NCI-H2227 (cell line): ENCODE measurements at regions not wholly inside any gene's neighbourhood (a gene's known extent, or its start where the extent isn't known, plus 50 kb on each side); places are given as distances from the start of the nearest gene placed in this dataset.

ENCODE experiments used
- DNase-seq: peaks from one replicate; lab custom pipeline; 2025; ENCODE audit not compliant: unreplicated experiment; lab: John Stamatoyannopoulos, UW

DNA sequence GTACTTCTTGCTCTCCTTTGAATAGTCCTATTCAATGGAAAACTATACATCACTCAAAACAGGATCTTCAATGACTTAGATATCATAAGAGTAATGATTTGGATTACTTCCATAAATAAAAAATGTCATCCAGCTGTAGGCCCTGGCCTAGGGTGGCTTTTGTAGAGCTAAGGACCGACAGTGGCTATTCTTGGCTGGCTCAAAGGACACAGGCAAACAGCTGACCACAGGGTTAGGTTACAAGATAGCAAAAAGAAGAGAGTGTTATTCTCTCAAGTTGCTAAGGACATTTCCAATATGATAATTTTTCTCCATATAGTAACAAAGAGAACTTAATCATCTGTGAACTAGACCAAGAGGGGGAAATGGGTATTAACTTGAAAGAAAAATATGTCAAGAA, 495.1 kb downstream of the PLPP3 start:
- no peak for DNase-seq

- DNase-seq: no peak
Observed at GRCh38 chr1:56081736-56082135, 497.6 kb downstream of the PLPP3 start.

GRCh38 chr1:56081173-56081572, 498.2 kb downstream of the PLPP3 start:
- DNase-seq: no peak

- no peak for DNase-seq
Observed at GRCh38 chr1:56080123-56080522, 499.2 kb downstream of the PLPP3 start.

DNA sequence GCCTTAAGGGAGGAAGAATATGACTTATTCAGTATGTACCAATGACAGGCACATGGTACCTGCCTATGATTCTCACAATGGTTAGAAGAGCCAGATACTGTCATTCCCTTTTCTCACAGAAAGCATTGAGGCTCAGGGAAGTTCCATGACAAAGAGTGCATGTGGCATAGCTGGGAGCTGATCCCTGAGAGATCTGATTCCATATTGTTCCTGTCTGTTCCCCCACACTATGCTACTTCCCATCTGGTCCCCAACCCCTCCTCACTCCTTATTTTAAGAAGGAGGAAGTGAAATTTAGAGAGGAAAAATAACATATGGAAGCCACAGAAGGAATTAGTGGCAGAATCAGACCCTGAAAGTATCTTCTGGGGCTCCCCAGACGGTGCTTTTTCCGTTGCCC, 500.0 kb downstream of the PLPP3 start:
- DNase-seq: no peak

DNA sequence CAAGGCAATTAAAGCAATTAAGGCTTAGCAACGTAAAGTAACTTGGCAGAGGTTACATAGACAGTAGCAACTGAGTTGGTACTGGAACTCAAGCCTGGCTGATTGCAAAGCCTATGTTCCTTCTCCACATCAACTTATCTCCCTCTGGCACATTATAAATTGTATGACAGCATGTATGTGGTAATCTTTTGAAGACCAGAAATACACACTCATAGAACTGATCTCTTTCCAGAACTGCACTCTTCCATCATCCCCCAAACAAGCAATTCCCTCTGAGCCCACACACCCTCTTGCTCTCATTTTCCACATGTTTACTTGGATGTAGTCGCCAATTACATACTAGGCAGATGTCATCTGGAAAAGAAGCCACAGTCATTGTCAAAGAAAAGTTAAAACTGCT, 502.2 kb downstream of the PLPP3 start:
- DNase-seq: no peak

DNA sequence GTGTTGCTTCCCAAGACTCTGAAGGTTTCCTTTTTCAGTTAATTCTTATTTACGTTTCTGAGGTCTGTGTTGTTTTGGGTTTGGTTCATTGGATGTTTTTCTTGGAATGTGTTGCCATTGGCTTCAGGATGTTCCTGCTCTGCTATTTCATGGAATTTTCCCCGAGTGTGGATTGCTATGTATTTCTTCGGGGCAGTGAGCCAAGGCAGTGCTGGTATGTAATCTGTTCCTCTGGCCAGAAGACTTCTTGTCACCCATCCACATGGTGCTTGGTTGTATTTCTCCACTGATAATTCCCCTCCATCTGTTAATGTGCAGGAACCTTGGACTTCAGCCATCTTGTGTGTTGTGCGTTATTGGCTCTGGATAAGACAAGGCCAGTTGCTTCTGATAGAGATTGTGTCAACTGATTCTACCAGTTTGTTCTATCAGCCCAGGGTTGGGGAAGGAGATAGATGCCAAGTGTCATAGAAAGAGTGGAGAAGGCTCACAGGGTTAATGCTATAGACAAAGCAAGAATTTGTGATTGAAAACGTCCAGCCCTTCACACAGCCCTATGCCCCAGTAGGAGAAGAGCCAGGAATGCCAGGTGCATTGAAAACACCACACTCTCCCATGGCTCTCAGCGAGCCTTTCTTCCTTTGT, 505.2 kb downstream of the PLPP3 start:
- DNase-seq: no peak

DNA sequence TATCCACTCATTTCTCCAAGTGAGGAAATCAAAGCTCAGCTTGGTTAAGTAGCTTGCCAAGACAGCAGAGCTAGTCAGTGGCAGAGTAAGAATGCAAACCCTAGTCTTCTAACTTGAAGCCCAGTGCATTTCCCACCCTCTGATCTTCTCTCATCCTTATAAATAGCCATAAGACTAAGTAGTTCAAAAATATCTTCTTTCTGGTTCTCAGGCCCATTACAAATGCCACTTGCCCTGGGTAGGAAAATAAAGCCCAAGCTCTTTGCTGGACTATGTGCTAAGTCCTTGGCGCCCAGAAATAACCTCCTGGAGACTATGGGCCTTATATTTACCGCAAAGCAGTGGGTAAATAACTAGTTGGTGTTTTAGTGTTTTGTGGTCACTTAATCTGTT, 505.8 kb downstream of the PLPP3 start:
- DNase-seq: no peak

- no peak for DNase-seq
Observed at GRCh38 chr1:56073206-56073605, 506.2 kb downstream of the PLPP3 start.

DNA sequence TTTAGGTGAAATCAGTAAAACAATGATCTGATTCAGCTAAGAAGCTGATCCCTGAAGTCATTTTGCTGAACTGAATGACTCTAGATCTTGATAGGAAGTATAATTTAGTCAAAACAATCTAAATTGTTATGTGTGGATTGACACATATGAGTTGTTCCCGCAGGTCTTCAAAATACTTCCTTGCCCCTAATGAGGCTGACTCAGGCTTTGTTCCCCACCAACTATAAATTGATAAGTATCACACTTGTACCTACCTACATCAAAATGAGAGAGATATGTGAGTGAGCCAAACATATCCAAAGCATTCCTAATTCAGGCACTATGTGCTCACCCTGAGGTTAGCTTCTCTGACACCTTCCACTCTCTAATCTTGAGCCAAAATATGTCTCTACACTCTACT, 507.1 kb downstream of the PLPP3 start:
- no peak for DNase-seq

- DNase-seq: no peak
Observed at GRCh38 chr1:56071351-56071750, 508.0 kb downstream of the PLPP3 start.

- no peak for DNase-seq
Observed at GRCh38 chr1:56070601-56071000, 508.8 kb downstream of the PLPP3 start.

GRCh38 chr1:56069824-56070223, 509.5 kb downstream of the PLPP3 start:
- DNase-seq: no peak

GRCh38 chr1:56068908-56069307, 510.5 kb downstream of the PLPP3 start:
- DNase-seq: no peak

GRCh38 chr1:56068210-56068609, 511.2 kb downstream of the PLPP3 start:
- DNase-seq: no peak

GRCh38 chr1:56065729-56066128, 513.6 kb downstream of the PLPP3 start:
- no peak for DNase-seq

GRCh38 chr1:56064705-56065104, 514.7 kb downstream of the PLPP3 start:
- DNase-seq: no peak

- DNase-seq: no peak
Observed at GRCh38 chr1:56063461-56063860, 515.9 kb downstream of the PLPP3 start.

- no peak for DNase-seq
Observed at GRCh38 chr1:56062625-56063024, 516.7 kb downstream of the PLPP3 start.

GRCh38 chr1:56061824-56062223, 517.5 kb downstream of the PLPP3 start:
- no peak for DNase-seq

DNA sequence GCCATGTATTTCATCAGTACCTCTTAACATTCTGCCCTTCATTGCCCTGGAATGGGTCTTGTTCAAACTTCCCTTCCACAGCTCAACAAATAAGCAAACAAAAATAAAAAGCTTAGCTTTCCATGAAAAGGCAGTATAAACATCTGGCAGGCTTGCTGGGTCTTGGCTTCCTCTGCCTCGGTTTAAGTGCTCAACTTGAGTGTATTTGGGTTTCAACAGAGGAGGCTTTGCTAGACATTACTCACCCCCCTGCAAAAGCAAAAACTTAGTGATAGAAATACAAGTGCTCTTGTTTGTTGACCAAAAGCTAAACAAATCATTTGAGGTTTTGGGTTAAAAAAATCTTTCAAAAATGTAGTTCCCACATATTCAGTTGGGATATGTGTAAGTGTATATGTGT, 518.5 kb downstream of the PLPP3 start:
- no peak for DNase-seq

- DNase-seq: no peak
Observed at GRCh38 chr1:56057466-56058405, 521.6 kb downstream of the PLPP3 start.
